GM23338 (cell line): ENCODE measurements at regions not wholly inside any gene's neighbourhood (a gene's known extent, or its start where the extent isn't known, plus 50 kb on each side); places are given as distances from the start of the nearest gene placed in this dataset.

Source experiments
- CREB1 ChIP-seq: fragments of 250-450 bp; sonication (Bioruptor Pico); IDR thresholded peaks from 2 replicates; pipeline ENCODE4 v1.5.0; 2020; ENCODE audit warnings: low read depth, mild to moderate bottlenecking, moderate library complexity
- CTCF ChIP-seq, 2 experiments: fragments of 200-600 bp in 1 of 2; sonication (generic) in 1 of 2; conservative IDR thresholded peaks; 2 replicates each; pipeline versions ENCODE4 v1.5.1 to v1.6.1; 2016 to 2017; ENCODE audit warnings: antibody characterized with exemption in 2 of 2, low read depth in 2 of 2, mild to moderate bottlenecking in 2 of 2, moderate library complexity in 1 of 2
- EZH2 ChIP-seq: fragments of 200-600 bp; sonication (generic); IDR thresholded peaks from one replicate; pipeline ENCODE4 v1.8.0; 2017; ENCODE audit warnings: antibody characterized with exemption, mild to moderate bottlenecking, low read depth; ENCODE audit not compliant: unreplicated experiment
- EZH2phosphoT487 ChIP-seq: fragments of 200-600 bp; sonication (generic); IDR thresholded peaks from one replicate; pipeline ENCODE4 v1.8.1; 2018; ENCODE audit warnings: antibody characterized with exemption; ENCODE audit not compliant: unreplicated experiment
- JUNB ChIP-seq: IDR thresholded peaks from one replicate; pipeline ENCODE4 v1.6.1; 2016; ENCODE audit warnings: antibody characterized with exemption; ENCODE audit not compliant: unreplicated experiment
- NANOG ChIP-seq: IDR thresholded peaks from 2 replicates; pipeline ENCODE4 v1.6.1; 2016; ENCODE audit warnings: antibody characterized with exemption, borderline replicate concordance
- POLR2AphosphoS5 ChIP-seq: IDR thresholded peaks from 2 replicates; pipeline ENCODE4 v1.6.1; 2016; ENCODE audit warnings: antibody characterized with exemption, low read depth
- TF ChIP-seq, protein P1 (sequence below): IDR thresholded peaks from one replicate; pipeline ENCODE4 v1.6.1; 2018; ENCODE audit warnings: antibody characterized with exemption; ENCODE audit not compliant: unreplicated experiment
- TF ChIP-seq, protein P2 (sequence below): IDR thresholded peaks from 2 replicates; pipeline ENCODE4 v1.6.1; 2016; ENCODE audit warnings: antibody characterized with exemption

DNA sequence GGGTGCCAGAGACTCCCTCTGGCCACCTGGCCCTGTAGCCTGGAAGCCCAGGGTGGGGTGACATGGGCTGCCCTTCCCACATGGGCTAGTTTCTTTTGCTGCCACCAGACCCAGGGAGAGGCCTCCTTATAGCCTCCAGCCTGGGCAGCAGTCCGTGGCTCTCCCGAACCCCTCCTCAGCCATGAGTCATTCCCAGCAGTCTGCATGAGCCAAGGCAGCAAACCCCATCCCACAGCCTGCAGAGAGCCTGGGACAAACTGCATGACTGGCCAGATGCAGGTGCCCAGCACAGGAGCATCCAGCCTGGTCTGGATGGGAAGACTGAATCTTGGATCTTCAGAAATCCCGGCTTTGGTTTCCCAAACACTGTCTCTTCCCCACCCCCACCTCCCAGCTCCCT is 75.7 kb downstream of the MRPL14 start:
- TF ChIP-seq CTCF (conservative IDR thresholded peaks at IDR 0.05; ENCODE audit: low read depth in 2 of 2) = no peak
- TF ChIP-seq EZH2 = no peak
- no peak for TF ChIP-seq CREB1
- no peak for TF ChIP-seq EZH2phosphoT487
- no peak for TF ChIP-seq POLR2AphosphoS5
- no peak for TF ChIP-seq NANOG
- TF ChIP-seq, protein P1, sequence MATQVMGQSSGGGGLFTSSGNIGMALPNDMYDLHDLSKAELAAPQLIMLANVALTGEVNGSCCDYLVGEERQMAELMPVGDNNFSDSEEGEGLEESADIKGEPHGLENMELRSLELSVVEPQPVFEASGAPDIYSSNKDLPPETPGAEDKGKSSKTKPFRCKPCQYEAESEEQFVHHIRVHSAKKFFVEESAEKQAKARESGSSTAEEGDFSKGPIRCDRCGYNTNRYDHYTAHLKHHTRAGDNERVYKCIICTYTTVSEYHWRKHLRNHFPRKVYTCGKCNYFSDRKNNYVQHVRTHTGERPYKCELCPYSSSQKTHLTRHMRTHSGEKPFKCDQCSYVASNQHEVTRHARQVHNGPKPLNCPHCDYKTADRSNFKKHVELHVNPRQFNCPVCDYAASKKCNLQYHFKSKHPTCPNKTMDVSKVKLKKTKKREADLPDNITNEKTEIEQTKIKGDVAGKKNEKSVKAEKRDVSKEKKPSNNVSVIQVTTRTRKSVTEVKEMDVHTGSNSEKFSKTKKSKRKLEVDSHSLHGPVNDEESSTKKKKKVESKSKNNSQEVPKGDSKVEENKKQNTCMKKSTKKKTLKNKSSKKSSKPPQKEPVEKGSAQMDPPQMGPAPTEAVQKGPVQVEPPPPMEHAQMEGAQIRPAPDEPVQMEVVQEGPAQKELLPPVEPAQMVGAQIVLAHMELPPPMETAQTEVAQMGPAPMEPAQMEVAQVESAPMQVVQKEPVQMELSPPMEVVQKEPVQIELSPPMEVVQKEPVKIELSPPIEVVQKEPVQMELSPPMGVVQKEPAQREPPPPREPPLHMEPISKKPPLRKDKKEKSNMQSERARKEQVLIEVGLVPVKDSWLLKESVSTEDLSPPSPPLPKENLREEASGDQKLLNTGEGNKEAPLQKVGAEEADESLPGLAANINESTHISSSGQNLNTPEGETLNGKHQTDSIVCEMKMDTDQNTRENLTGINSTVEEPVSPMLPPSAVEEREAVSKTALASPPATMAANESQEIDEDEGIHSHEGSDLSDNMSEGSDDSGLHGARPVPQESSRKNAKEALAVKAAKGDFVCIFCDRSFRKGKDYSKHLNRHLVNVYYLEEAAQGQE = no peak
- TF ChIP-seq JUNB = no peak
- TF ChIP-seq, protein P2, sequence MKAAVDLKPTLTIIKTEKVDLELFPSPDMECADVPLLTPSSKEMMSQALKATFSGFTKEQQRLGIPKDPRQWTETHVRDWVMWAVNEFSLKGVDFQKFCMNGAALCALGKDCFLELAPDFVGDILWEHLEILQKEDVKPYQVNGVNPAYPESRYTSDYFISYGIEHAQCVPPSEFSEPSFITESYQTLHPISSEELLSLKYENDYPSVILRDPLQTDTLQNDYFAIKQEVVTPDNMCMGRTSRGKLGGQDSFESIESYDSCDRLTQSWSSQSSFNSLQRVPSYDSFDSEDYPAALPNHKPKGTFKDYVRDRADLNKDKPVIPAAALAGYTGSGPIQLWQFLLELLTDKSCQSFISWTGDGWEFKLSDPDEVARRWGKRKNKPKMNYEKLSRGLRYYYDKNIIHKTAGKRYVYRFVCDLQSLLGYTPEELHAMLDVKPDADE = no peak
